NB4 (cell line): ENCODE measurements at regions not wholly inside any gene's neighbourhood (a gene's known extent, or its start where the extent isn't known, plus 50 kb on each side); places are given as distances from the start of the nearest gene placed in this dataset.

Source experiments
- POLR2A ChIP-seq: IDR thresholded peaks from 2 replicates; pipeline ENCODE4 v1.6.1; 2011; ENCODE audit warnings: mild to moderate bottlenecking; ENCODE audit not compliant: insufficient read length; ENCODE audit errors: extremely low read depth
- TF ChIP-seq, protein P1 (sequence below): IDR thresholded peaks from one replicate; pipeline ENCODE4 v1.5.1; 2012; ENCODE audit warnings: low read depth, low read length
- TF ChIP-seq, protein P2 (sequence below): IDR thresholded peaks from 2 replicates; pipeline ENCODE4 v1.6.1; 2011; ENCODE audit warnings: low read depth, low read length

DNA sequence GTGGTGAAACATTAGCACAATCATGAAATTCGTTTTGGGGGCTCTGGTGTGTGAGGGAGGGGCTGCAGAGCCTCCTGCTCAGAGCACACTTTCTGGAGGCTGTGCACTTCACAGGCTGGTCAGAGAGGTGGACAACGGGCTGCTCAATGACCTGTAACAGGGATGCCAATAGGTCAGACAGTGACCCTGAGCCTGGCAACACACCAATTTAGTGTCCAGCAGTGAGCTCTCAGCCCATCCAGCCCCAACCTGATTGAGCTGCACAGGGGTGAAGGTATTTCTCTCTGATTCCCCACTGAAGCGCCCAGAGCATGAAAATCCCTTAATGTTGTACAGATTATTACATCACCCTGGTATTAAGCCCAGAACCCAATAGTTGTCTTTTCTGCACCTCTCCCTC, 191.3 kb upstream of the ZNF32 start:
- TF ChIP-seq, protein P1, sequence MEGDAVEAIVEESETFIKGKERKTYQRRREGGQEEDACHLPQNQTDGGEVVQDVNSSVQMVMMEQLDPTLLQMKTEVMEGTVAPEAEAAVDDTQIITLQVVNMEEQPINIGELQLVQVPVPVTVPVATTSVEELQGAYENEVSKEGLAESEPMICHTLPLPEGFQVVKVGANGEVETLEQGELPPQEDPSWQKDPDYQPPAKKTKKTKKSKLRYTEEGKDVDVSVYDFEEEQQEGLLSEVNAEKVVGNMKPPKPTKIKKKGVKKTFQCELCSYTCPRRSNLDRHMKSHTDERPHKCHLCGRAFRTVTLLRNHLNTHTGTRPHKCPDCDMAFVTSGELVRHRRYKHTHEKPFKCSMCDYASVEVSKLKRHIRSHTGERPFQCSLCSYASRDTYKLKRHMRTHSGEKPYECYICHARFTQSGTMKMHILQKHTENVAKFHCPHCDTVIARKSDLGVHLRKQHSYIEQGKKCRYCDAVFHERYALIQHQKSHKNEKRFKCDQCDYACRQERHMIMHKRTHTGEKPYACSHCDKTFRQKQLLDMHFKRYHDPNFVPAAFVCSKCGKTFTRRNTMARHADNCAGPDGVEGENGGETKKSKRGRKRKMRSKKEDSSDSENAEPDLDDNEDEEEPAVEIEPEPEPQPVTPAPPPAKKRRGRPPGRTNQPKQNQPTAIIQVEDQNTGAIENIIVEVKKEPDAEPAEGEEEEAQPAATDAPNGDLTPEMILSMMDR = no peak
- no peak for TF ChIP-seq POLR2A
- TF ChIP-seq, protein P2, sequence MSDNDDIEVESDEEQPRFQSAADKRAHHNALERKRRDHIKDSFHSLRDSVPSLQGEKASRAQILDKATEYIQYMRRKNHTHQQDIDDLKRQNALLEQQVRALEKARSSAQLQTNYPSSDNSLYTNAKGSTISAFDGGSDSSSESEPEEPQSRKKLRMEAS = no peak
